Hematopoietic multipotent progenitor cell treated with erythropoietin and hydrocortisone succinate and interleukin-3 and kit ligand, for 4 days (in vitro differentiated cells): ENCODE measurements at regions not wholly inside any gene's neighbourhood (a gene's known extent, or its start where the extent isn't known, plus 50 kb on each side); places are given as distances from the start of the nearest gene placed in this dataset.

ENCODE experiments used
- DNase-seq: peaks from one replicate; pipeline ENCODE4 v3.0.0-alpha.2; 2015

GRCh38 chr10:44478040-44478439 is 93.1 kb upstream of the CXCL12 start:
- DNase-seq = peak; percentile 43

DNA sequence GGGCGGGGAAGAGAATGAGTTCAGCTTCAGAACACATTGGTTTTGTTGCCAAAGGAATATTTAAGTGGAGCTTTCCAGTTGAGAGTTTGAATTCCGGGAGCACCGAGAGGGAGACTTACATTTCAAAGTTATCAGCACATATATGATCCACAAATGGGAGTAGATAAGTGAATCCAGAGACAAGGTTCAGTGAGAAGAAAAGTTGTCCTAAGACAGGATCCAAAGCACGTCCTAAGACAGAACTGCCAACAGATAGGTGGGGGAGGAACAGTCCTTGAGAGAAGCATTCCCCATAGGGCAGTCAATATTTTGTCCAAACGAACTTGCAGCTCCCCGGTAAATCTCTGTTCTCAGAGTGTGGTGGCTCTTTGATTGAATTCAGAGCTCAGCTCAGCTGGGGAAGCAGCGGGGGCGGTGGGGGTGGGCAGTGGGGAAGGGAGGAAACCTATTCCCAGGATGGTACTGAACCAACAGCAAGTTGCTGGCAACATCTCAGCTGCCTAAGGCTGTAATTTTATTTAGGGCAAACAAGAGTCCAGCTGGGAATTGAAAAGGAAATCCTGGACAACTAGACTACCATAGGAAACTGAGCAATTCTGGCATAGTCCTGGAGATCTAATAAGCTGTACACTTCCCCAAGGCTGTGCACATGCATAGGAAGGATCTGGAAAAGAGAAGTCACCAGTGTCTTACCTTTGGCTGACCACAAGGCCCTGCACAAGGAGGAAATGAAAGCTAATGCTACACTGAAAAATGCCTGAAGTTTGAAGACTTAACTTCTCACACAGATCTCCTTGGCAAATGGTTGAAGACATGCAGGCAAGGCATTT is 94.2 kb upstream of the CXCL12 start:
- DNase-seq = peak; percentile 4

DNA sequence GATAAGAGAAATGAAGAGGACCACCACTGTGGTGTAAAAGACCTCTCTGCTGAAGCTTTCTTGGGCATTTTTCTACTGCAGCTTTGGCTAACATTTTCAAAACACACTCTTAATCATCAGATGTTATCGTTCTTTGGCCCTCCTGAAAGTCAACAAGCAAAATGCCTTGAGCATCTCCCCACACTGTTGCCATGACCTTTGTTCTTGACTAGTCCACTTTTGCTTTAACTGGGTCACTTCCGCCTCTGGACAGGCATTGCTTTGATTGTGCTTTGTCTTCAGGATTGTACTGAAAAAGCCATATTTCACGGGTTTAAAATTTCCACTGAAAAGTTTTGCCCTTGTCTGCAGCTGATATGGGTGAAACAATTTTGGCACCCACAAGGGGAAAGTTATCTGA is 107.8 kb upstream of the CXCL12 start:
- DNase-seq = no peak

- no peak for DNase-seq
These were observed 113.3 kb upstream of the CXCL12 start for GRCh38 chr10:44498222-44498621.

DNA sequence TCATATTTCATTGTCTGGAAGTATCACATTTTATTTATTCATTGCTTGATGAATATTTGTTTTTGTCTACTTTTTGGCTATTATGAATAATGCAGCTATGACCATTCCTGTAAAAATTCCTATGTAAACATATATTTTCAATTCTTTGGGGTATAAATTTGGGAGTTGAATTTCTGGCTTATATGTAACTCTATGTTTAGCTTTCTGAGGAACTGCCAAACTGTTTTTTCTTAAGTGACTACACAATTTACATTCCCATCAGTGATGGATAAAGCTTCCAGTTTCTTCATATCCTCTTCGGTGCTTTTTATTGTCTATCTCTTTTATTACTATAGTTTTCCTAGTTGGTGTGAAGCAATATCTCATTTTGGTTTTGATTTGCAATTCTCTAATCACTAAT is 115.6 kb upstream of the CXCL12 start:
- no peak for DNase-seq

GRCh38 chr10:44506386-44506785 is 121.5 kb upstream of the CXCL12 start:
- DNase-seq = peak; percentile 3

- no peak for DNase-seq
These were observed 125.7 kb upstream of the CXCL12 start for GRCh38 chr10:44510379-44511115.

DNA sequence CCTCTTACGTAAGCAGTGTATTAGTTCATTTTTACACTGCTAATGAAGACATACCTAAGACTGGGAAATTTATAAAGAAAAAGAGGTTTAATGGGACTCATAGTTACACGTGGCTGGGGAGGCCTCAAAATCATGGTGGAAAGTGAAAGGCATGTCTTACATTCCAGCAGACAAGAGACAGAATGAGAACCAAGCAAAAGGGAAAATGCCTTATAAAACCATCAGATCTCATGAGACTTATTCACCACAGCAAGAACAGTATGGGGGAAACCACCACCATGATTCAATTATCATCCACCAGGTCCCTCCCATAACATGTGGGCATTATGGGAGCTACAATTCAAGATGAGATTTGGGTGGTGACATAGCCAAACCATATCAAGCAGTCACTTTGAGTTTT is 126.3 kb upstream of the CXCL12 start:
- no peak for DNase-seq

DNA sequence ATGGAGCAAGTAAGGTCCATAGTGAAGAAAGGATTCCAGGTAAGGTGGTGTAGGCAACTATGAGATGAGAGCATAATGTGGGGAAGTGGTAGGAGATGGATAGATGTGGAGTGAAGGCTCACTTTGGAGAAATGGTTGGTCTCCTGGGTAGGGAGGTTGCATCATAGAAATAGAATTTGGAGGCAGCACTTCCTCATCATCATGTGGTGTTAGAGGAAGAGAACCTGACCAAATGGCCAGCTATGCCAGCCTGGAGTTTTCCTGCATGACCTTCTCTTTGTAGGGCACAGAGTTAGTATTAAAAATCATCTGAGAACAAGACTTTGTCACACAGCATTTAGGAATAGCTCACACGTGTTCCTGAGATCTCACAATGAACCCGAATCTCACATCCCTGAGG is 126.7 kb upstream of the CXCL12 start:
- DNase-seq = no peak

- no peak for DNase-seq
These were observed 127.6 kb upstream of the CXCL12 start for GRCh38 chr10:44512431-44513022.

DNA sequence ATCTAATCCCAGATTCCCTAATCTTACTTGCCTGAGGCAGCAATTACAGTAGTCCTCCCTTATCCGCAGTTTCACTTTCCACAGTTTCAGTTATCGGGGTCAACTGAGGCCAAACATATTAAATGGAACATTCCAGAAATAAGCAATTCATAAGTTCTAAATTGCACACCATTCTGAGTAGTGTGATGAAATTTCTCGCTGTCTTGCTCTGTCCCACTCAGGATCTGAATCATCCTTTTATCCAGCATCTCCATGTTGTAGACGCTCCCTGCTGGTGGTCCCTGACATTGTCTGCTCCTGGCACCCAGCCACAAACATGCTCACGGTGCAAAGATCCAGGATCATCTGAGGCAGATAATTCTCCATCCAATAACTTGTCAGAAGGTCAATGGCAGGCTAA is 128.7 kb upstream of the CXCL12 start:
- DNase-seq = no peak

DNA sequence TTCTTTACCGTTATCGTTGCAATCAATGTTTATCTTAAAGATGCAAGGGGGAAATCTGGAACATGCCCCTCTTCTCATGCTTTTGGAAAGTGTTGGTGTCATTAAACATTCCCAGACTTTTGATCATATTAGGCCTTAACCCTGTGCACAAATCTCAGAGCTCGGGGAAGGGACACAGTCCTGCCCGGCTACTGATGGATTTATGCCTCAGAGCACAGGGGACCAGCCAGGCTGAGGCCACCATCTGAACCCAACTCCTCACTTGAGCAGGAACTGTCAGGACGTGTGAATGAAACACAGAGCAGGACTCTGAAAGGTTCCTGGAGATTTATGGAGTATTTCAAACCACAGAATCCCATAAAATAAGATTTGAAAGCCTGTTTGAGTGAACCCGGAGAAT is 132.0 kb upstream of the CXCL12 start:
- DNase-seq = no peak

DNA sequence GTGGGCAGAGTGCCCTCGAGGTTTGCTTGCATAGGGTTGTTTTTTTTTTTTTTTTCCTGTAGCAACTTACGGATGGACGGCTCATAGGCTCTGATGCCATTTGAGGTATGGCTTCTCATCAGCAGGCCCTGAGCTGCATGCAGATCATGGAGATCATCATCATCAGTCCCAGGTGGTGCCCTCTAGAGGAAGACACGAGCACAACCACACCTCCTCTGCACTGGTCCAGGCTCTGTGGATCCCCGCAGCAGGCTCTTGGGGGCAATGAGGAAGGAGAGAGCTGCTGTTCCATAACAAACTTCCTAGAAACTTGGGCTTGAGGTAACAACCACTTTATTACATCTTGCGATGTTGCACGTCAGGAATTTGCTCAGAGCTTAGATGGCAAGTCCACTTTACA is 132.7 kb upstream of the CXCL12 start:
- DNase-seq = peak; percentile 23

DNA sequence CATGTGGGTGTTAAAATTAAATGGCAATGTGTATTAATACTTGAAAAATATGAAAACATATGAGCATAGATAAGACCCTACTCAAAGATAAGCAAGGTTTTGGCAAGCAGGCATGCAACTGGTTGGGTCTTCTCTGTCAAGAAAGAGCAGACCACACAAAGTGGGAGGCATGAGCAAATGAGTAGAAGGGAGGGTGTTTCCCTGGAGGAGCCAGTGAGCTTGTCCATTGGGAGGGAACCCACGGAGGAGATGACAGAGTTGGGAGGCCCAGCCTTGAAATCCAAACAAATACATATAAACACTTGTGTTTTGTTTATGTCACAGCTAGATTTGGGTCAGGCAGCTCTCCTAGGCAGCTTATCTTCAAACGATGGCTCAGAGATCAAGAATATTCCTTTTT is 134.5 kb upstream of the CXCL12 start:
- DNase-seq = no peak

GRCh38 chr10:44520651-44521050 is 135.8 kb upstream of the CXCL12 start:
- no peak for DNase-seq

DNA sequence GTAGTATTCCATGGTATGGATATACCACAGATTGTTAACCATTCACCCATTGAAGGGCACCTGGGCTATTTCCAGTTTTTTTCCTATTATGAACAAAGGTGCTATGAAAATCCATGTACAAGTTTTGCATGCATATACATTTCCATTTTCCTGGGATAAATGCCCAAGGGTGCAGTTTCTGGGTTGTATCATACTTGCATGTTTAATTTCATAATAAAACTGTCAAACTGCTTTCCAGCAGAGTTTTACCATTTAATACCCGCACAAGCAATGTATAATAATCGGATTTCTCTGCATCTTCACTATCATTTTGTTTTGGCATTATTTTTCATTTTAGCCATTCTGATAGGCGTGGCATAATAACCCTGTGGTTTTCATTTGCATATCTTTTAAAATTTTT is 154.3 kb upstream of the CXCL12 start:
- DNase-seq = no peak

DNA sequence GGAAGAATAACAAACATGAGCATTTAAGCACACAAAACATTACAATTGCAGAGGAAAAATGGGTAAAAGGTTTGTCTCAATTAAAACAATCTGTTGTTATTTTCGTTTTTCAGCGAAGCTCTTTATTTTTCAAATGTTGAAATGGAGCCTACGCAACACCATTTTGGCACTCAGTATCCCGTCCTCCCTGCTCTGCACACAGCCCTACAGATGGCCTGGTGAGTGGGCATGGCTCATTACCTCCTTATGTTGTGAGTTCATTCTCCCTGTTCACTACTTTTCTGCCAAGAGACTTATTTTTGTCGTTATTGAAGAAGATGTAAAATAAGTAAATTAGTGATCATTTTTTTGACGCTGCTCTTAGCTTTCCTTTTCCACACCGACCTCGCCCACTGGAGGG is 167.8 kb upstream of the CXCL12 start:
- no peak for DNase-seq

- DNase-seq = no peak
These were observed 172.8 kb upstream of the CXCL12 start for GRCh38 chr10:44557596-44558191.

GRCh38 chr10:44558521-44558920 is 173.6 kb upstream of the CXCL12 start:
- no peak for DNase-seq

GRCh38 chr10:44564361-44564760 is 179.5 kb upstream of the CXCL12 start:
- no peak for DNase-seq

DNA sequence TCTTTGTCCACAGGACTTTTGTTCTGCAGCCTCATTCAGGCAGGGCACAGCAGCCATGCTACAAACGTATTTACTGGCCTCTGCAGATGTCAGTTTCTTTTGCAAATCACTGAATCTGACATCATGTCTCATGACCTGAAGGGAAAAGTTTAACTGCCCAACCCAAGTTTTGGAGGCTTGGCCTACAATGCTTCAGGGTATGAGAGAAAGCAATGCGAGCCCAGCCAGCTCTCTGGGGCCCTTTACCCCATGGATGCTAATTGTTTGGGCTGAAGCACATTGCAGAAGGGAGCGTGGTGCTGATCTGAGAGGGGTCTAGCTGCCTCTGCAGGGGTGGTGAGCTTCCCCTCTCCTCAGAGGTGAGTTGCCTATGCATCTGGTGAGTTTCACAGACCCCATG is 179.9 kb upstream of the CXCL12 start:
- DNase-seq = no peak

- DNase-seq = no peak
These were observed 181.9 kb upstream of the CXCL12 start for GRCh38 chr10:44566786-44567185.

DNA sequence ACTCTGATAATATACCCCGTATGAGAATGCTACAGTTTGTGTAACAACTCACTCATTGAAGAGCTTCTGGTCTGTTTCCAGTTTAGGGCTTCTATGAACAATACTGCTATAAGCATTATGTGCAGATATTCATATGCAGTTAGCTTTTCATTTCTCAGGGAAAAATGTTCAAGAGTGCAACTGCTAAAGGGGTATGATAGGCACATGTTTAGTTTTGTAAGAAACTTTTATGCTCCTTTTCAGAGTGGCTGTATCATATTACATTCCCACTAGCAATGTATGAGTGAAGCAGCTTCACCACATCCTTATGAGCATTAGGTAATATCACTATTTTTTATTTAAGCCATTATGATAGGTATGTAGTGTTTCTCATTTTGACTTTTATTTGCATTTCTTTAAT is 182.6 kb upstream of the CXCL12 start:
- no peak for DNase-seq
